ENCODE measurements at regions not wholly inside any gene's neighbourhood (a gene's known extent, or its start where the extent isn't known, plus 50 kb on each side); places are given as distances from the start of the nearest gene placed in this dataset.

DNA sequence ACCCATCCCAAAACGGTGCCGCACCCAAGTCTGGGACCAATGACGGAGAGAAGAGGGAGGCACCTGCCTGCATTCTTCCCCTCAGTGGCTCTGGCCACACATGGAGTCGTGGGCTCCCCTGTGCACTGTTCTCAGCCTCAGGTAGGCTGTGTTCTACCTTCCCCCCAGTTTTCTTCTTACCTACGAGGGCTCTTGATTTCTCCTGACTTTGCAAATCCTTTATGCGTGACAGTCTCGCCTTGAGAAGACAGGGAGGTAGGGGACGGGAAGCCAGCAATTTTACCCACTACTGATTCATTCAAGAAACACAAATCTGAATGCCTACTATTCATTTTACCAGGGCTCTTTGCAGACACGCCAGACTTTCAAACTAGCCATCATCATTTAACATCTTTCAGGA is 261.3 kb upstream of the NSMCE3 start:
- H3K4me1 ChIP-seq, result no peaks in the 10 kb centered on the region
- H3K4me3 Mint-ChIP-seq, result no peak overlapping the region
- no peaks in the 10 kb centered on the region for H3F3A ChIP-seq (ENCODE audit: low read depth)
- TF ChIP-seq, protein P1, sequence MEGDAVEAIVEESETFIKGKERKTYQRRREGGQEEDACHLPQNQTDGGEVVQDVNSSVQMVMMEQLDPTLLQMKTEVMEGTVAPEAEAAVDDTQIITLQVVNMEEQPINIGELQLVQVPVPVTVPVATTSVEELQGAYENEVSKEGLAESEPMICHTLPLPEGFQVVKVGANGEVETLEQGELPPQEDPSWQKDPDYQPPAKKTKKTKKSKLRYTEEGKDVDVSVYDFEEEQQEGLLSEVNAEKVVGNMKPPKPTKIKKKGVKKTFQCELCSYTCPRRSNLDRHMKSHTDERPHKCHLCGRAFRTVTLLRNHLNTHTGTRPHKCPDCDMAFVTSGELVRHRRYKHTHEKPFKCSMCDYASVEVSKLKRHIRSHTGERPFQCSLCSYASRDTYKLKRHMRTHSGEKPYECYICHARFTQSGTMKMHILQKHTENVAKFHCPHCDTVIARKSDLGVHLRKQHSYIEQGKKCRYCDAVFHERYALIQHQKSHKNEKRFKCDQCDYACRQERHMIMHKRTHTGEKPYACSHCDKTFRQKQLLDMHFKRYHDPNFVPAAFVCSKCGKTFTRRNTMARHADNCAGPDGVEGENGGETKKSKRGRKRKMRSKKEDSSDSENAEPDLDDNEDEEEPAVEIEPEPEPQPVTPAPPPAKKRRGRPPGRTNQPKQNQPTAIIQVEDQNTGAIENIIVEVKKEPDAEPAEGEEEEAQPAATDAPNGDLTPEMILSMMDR (IDR thresholded peaks at IDR 0.05), result no peak
- no peak for TF ChIP-seq EZH2 (IDR thresholded peaks at IDR 0.05)
- no peak for TF ChIP-seq EZH2phosphoT487 (IDR thresholded peaks at IDR 0.05)
- H3K36me3 ChIP-seq, result no peaks in the 10 kb centered on the region
- H3K27me3 ChIP-seq, result no peaks in the 10 kb centered on the region
- H3K4me3 ChIP-seq, result no peak overlapping the region
- H3K27ac ChIP-seq, result no peak overlapping the region
- H3K9ac ChIP-seq, result no peak overlapping the region
- no peaks in the 10 kb centered on the region for H3K27me3 Mint-ChIP-seq (ENCODE audit: insufficient read depth, low read depth)
- H3K9me3 Mint-ChIP-seq, result peaks cover 2% of the 10 kb centered on the region
- DNase-seq (ENCODE audit: low spot score), result no peak
- H3K4me2 ChIP-seq, result no peak overlapping the region
- H3K36me3 Mint-ChIP-seq, result peaks cover 4% of the 10 kb centered on the region
- no peak overlapping the region for H3K27ac Mint-ChIP-seq
- no peaks in the 10 kb centered on the region for H3K79me2 ChIP-seq (ENCODE audit: low read depth)
- no peaks in the 10 kb centered on the region for H4K20me1 ChIP-seq (ENCODE audit: low read depth)
- peaks cover 3% of the 10 kb centered on the region for H3K4me1 Mint-ChIP-seq
- H2AFZ ChIP-seq (replicated peaks), result no peak overlapping the region
- H3K9me3 ChIP-seq (ENCODE audit: low read depth), result no peaks in the 10 kb centered on the region

DNA sequence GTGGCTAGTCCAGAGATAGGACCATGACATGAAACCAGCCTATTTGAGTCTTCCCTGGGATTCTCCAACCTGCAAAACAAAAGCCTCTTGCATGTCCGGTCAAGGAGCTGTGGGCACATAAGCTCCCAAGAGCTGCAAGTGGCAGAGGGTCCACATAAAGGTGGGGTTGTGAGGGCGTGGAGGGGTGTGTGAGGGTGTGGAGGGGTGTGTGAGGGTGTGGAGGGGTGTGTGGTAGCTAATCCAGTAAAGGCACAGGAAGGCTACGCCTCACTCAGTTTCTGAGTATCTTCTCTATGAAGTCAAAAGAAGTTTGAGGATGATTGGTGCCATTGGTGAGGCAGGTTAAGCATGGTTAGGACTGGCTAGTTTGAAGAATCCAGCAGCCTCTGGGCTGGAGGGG is 259.4 kb upstream of the NSMCE3 start:
- peaks cover 3% of the 10 kb centered on the region for H3K4me1 Mint-ChIP-seq
- Histone ChIP-seq H3K9ac (no peak overlapping the region), H3K27me3 (no peaks in the 10 kb centered on the region), H3K4me3 (no peak overlapping the region), H2AFZ (replicated peaks) (no peak overlapping the region), H4K20me1 (ENCODE audit: low read depth) (no peaks in the 10 kb centered on the region), H3K36me3 (no peaks in the 10 kb centered on the region), H3K4me2 (no peak overlapping the region), H3F3A (ENCODE audit: low read depth) (no peaks in the 10 kb centered on the region), H3K4me1 (no peaks in the 10 kb centered on the region), H3K79me2 (ENCODE audit: low read depth) (no peaks in the 10 kb centered on the region), H3K9me3 (ENCODE audit: low read depth) (no peaks in the 10 kb centered on the region), H3K27ac (no peak overlapping the region)
- H3K4me3 Mint-ChIP-seq, result no peak overlapping the region
- H3K27me3 Mint-ChIP-seq (ENCODE audit: insufficient read depth, low read depth), result no peaks in the 10 kb centered on the region
- H3K27ac Mint-ChIP-seq, result no peak overlapping the region
- DNase-seq (ENCODE audit: low spot score), result no peak
- no peaks in the 10 kb centered on the region for H3K9me3 Mint-ChIP-seq
- peaks cover 4% of the 10 kb centered on the region for H3K36me3 Mint-ChIP-seq
- TF ChIP-seq EZH2phosphoT487 (IDR thresholded peaks at IDR 0.05) (no peak), EZH2 (IDR thresholded peaks at IDR 0.05) (no peak)
- TF ChIP-seq, protein P1 (IDR thresholded peaks at IDR 0.05), result no peak

DNA sequence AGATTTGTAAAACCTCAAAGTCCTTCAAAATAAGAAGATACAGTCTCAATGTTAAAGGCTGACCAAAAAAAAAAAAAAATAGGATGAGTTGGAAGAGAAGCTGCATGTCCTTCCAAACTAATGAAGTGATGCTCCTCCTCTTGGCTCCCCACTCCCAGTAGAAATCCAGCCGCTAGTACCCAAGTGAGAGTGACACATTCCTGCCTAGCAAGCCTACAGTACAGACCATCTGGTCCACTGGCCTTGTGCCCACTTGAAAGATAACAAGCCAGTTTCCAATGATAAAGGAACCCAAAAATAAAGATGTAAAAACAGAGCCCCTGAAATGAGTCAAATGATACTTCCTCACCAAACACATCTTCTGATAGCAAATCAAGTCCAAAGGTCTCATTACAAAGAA is 258.7 kb upstream of the NSMCE3 start:
- Histone ChIP-seq H3K36me3 (no peaks in the 10 kb centered on the region), H3F3A (ENCODE audit: low read depth) (no peaks in the 10 kb centered on the region), H3K4me2 (no peak overlapping the region), H3K9me3 (ENCODE audit: low read depth) (no peaks in the 10 kb centered on the region), H3K4me3 (no peak overlapping the region), H3K27ac (no peak overlapping the region), H3K4me1 (no peaks in the 10 kb centered on the region), H3K27me3 (no peaks in the 10 kb centered on the region), H4K20me1 (ENCODE audit: low read depth) (no peaks in the 10 kb centered on the region), H2AFZ (replicated peaks) (no peak overlapping the region), H3K79me2 (ENCODE audit: low read depth) (no peaks in the 10 kb centered on the region), H3K9ac (no peak overlapping the region)
- DNase-seq (ENCODE audit: low spot score), result no peak
- peaks cover 3% of the 10 kb centered on the region for H3K4me1 Mint-ChIP-seq
- H3K27ac Mint-ChIP-seq, result no peak overlapping the region
- no peak overlapping the region for H3K4me3 Mint-ChIP-seq
- no peaks in the 10 kb centered on the region for H3K9me3 Mint-ChIP-seq
- TF ChIP-seq, protein P1 (IDR thresholded peaks at IDR 0.05), result no peak
- TF ChIP-seq EZH2 (IDR thresholded peaks at IDR 0.05), result no peak
- TF ChIP-seq EZH2phosphoT487 (IDR thresholded peaks at IDR 0.05), result no peak
- H3K36me3 Mint-ChIP-seq, result peaks cover 4% of the 10 kb centered on the region
- H3K27me3 Mint-ChIP-seq (ENCODE audit: insufficient read depth, low read depth), result no peaks in the 10 kb centered on the region
